H1 (cell line): ENCODE measurements at regions not wholly inside any gene's neighbourhood (a gene's known extent, or its start where the extent isn't known, plus 50 kb on each side); places are given as distances from the start of the nearest gene placed in this dataset.

Source experiments
- TF ChIP-seq, protein P1 (sequence below): IDR thresholded peaks from 2 replicates; pipeline ENCODE4 v1.6.1; 2012; ENCODE audit warnings: inconsistent platforms
- TF ChIP-seq, protein P2 (sequence below): IDR thresholded peaks from 2 replicates; pipeline ENCODE4 v1.6.1; 2011; ENCODE audit warnings: low read length, improper control_type of control experiment

DNA sequence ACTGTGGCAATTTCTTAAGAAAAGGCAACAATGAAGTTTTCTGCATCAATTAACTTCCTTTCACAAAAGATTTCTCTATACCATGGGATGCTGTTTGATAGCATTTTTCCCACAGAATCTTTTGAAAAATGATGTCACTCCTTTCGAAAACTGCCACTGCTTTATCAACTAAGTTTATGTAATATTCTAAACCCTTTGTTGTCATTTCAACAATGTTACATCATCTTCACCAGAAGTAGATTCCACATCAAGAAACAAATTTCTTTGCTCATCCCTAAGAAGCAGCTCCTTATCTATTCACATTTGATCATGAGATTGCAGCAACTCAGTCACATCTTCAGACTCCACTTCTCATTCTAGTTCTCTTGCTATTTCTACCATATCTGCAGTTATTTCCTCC lies 116.1 kb upstream of the KCND3 start (continued):
- TF ChIP-seq, protein P1, sequence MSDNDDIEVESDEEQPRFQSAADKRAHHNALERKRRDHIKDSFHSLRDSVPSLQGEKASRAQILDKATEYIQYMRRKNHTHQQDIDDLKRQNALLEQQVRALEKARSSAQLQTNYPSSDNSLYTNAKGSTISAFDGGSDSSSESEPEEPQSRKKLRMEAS: no peak
- TF ChIP-seq, protein P2, sequence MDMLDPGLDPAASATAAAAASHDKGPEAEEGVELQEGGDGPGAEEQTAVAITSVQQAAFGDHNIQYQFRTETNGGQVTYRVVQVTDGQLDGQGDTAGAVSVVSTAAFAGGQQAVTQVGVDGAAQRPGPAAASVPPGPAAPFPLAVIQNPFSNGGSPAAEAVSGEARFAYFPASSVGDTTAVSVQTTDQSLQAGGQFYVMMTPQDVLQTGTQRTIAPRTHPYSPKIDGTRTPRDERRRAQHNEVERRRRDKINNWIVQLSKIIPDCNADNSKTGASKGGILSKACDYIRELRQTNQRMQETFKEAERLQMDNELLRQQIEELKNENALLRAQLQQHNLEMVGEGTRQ: no peak
